A673 (cell line): ENCODE measurements at regions not wholly inside any gene's neighbourhood (a gene's known extent, or its start where the extent isn't known, plus 50 kb on each side); places are given as distances from the start of the nearest gene placed in this dataset.

Experiments
- BruUV-seq: library from RNA; stranded (reverse); fragments of 400-500 nt; replicated peaks from 2 replicates; lab custom pipeline; 2021; lab: Mats Ljungman, UMichigan
- CTCF ChIA-PET: fragments of 300-600 bp; sonication (Branson Sonifier 250); formaldehyde crosslinking; loops from one replicate; lab custom pipeline; 2022; ENCODE audit warnings: antibody characterized with exemption; lab: Charles Lee
- POLR2A ChIA-PET: fragments of 300-600 bp; sonication (Branson Sonifier 250); formaldehyde crosslinking; loops from one replicate; lab custom pipeline; 2022; ENCODE audit warnings: antibody characterized with exemption; ENCODE audit not compliant: low non-redundant PET; lab: Charles Lee
- DNase-seq: peaks from one replicate; pipeline ENCODE4 v3.0.0-alpha.2; 2015; ENCODE audit warnings: low spot score
- H3K27ac ChIP-seq: fragments of 200-600 bp; sonication (generic); 2 replicates; pipeline ENCODE4 v1.5.1; 2016; ENCODE audit warnings: mixed run types, low read depth, mild to moderate bottlenecking, mixed read lengths, antibody characterized with exemption, low read length; ENCODE audit not compliant: poor library complexity, severe bottlenecking
- H3K27me3 ChIP-seq: fragments of 200-600 bp; sonication (generic); replicated peaks from 2 replicates; pipeline ENCODE4 v1.6.1; 2017; ENCODE audit warnings: mixed run types, low read depth, mild to moderate bottlenecking, mixed read lengths, antibody characterized with exemption, low read length; ENCODE audit not compliant: insufficient read depth, poor library complexity
- H3K36me3 ChIP-seq: fragments of 200-600 bp; sonication (generic); 2 replicates; pipeline ENCODE4 v1.6.1; 2016; ENCODE audit warnings: mixed run types, mild to moderate bottlenecking, mixed read lengths, antibody characterized with exemption, low read length; ENCODE audit not compliant: insufficient read depth, poor library complexity, severe bottlenecking
- H3K4me1 ChIP-seq: fragments of 200-600 bp; sonication (generic); 2 replicates; pipeline ENCODE4 v1.6.1; 2017; ENCODE audit warnings: mixed run types, mild to moderate bottlenecking, mixed read lengths, antibody characterized with exemption, low read length; ENCODE audit not compliant: insufficient read depth, poor library complexity, severe bottlenecking
- H3K4me3 ChIP-seq: fragments of 200-600 bp; sonication (generic); 2 replicates; pipeline ENCODE4 v1.5.1; 2016; ENCODE audit warnings: low read depth, mixed run types, mild to moderate bottlenecking, mixed read lengths, low read length; ENCODE audit not compliant: poor library complexity, severe bottlenecking
- H3K9me3 ChIP-seq: fragments of 200-600 bp; sonication (generic); 2 replicates; pipeline ENCODE4 v1.6.1; 2016; ENCODE audit warnings: mixed run types, low read depth, mild to moderate bottlenecking, mixed read lengths, antibody characterized with exemption, low read length; ENCODE audit not compliant: poor library complexity, severe bottlenecking
- EZH2 ChIP-seq: fragments of 200-600 bp; sonication (generic); IDR thresholded peaks from 2 replicates; pipeline ENCODE4 v1.6.1; 2017; ENCODE audit warnings: borderline replicate concordance, low read depth, mild to moderate bottlenecking, mixed read lengths, antibody characterized with exemption, low read length; ENCODE audit not compliant: poor library complexity, severe bottlenecking
- intact Hi-C: fragments of 100-400 bp; cut with micrococcal nuclease; formaldehyde crosslinking; loops from one replicate; pipeline ENCODE4 v1.10.0; 2022; ENCODE audit not compliant: unreplicated experiment
- TF ChIP-seq, protein P1 (sequence below): fragments of 300-800, 200-600 bp; sonication (generic); conservative IDR thresholded peaks from 2 replicates; pipeline ENCODE4 v1.5.1; 2017; ENCODE audit warnings: low read depth, mild to moderate bottlenecking, antibody characterized with exemption, low read length, moderate library complexity, mixed read lengths

DNA sequence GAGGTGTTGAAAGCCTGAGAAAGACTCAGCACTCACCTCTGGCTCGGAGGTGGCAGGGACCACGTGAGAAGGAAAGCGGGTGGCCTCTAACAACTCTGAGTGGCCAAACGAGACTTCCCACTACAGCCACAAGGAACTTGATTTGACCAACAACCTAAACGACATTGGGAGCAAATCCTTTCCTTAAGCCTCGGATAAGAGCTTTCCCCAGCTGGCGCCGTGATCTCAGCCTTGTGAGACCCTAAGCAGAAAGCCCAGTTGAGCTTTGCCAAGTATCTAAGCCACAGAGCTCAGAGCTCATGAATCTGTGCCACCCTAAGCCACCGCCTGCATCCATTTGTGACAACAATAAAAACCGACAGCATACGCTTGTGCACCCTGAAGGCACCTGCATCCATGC, 636.0 kb downstream of the TBC1D22A start:
- ChIA-PET POLR2A (no interaction called here), CTCF (no interaction called here)
- no peak overlapping the region for H3K27ac ChIP-seq
- H3K4me3 ChIP-seq, result no peak overlapping the region
- H3K9me3 ChIP-seq, result no peaks in the 10 kb centered on the region
- no peaks in the 10 kb centered on the region for H3K36me3 ChIP-seq
- BruUV-seq, result no TSS peak
- intact Hi-C loops, result no loop called here
- TF ChIP-seq EZH2, result no peak
- no peak for DNase-seq
- no peaks in the 10 kb centered on the region for H3K4me1 ChIP-seq
- H3K27me3 ChIP-seq, result no peaks in the 10 kb centered on the region

DNA sequence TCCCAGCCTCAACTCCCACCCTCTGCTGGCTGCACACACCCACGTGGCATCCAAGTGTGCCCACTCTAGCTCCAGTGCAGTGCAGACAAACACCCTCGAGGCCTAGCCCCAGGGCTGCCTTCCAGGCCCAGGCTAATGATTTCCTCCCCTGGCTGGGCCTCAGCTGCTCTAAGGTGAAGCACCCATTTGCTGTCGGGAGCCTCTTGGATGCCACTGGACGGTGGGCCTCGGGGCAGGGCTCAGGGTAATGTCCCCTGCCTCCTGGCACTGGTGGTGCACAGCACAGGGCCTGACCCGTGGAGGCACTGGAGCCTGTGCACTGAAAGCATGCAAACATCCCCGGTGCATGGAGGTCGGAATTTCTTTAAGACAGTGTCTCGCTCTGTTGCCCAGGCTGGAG, 635.2 kb downstream of the TBC1D22A start:
- ChIA-PET POLR2A (no interaction called here), CTCF (no interaction called here)
- no peak for DNase-seq
- TF ChIP-seq, protein P1, sequence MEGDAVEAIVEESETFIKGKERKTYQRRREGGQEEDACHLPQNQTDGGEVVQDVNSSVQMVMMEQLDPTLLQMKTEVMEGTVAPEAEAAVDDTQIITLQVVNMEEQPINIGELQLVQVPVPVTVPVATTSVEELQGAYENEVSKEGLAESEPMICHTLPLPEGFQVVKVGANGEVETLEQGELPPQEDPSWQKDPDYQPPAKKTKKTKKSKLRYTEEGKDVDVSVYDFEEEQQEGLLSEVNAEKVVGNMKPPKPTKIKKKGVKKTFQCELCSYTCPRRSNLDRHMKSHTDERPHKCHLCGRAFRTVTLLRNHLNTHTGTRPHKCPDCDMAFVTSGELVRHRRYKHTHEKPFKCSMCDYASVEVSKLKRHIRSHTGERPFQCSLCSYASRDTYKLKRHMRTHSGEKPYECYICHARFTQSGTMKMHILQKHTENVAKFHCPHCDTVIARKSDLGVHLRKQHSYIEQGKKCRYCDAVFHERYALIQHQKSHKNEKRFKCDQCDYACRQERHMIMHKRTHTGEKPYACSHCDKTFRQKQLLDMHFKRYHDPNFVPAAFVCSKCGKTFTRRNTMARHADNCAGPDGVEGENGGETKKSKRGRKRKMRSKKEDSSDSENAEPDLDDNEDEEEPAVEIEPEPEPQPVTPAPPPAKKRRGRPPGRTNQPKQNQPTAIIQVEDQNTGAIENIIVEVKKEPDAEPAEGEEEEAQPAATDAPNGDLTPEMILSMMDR, result no peak
- TF ChIP-seq EZH2, result no peak
- intact Hi-C loops, result no loop called here
- Histone ChIP-seq H3K27me3 (no peaks in the 10 kb centered on the region), H3K9me3 (no peaks in the 10 kb centered on the region), H3K4me3 (no peak overlapping the region), H3K4me1 (no peaks in the 10 kb centered on the region), H3K27ac (no peak overlapping the region), H3K36me3 (no peaks in the 10 kb centered on the region)
- no TSS peak for BruUV-seq

DNA sequence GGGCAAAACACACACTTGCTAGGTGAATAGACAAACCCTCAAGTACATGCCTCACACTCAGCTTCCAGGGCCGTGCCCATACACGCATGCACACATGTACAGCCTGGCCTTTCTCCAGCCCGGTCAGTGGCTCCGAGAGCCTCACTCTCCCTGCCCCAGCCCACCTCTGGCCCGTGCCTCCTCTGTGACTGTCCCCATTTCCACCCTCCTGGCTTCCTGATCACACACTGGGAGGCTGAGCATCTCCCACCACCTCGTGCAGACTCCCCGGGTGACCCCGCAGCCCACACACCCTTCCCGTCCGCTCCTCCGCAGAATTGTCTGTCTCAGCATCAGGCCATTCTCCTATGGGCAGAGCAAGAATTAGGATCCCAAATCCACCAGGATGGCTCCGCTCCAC, 634.1 kb downstream of the TBC1D22A start:
- no peak for TF ChIP-seq EZH2
- TF ChIP-seq, protein P1, result no peak
- H3K27ac ChIP-seq, result no peak overlapping the region
- DNase-seq, result no peak
- no peak overlapping the region for H3K4me3 ChIP-seq
- ChIA-PET CTCF (no interaction called here), POLR2A (no interaction called here)
- intact Hi-C loops, result no loop called here
- BruUV-seq, result no TSS peak
- H3K9me3 ChIP-seq, result no peaks in the 10 kb centered on the region
- H3K36me3 ChIP-seq, result no peaks in the 10 kb centered on the region
- H3K27me3 ChIP-seq, result no peaks in the 10 kb centered on the region
- H3K4me1 ChIP-seq, result no peaks in the 10 kb centered on the region

DNA sequence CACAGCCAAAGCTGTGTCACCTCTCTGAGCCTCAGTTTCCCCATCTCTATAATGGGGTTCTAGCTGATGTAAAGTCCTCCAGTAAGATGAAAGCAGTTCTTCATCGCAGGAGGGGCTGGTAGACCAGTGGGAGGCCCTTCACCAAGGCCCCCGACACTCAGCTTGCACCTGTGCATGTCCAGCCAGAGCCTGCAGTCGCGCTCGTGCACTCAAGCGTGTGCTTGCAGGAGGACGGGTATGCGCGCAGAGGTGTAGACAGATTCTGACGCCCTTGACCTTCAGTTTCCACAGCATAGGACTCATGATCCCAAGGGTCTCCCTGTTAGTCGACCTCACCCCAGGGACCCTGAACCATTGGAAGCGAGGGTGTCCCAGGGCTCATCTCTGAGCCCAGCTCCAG, 633.7 kb downstream of the TBC1D22A start:
- intact Hi-C loops, result no loop called here
- no peak for DNase-seq
- Histone ChIP-seq H3K9me3 (no peaks in the 10 kb centered on the region), H3K4me3 (no peak overlapping the region), H3K36me3 (no peaks in the 10 kb centered on the region), H3K27ac (no peak overlapping the region), H3K4me1 (no peaks in the 10 kb centered on the region), H3K27me3 (no peaks in the 10 kb centered on the region)
- POLR2A ChIA-PET, result no interaction called here
- CTCF ChIA-PET, result no interaction called here
- TF ChIP-seq EZH2, result no peak
- no TSS peak for BruUV-seq
